ENCODE measurements at regions not wholly inside any gene's neighbourhood (a gene's known extent, or its start where the extent isn't known, plus 50 kb on each side); places are given as distances from the start of the nearest gene placed in this dataset.

DNA sequence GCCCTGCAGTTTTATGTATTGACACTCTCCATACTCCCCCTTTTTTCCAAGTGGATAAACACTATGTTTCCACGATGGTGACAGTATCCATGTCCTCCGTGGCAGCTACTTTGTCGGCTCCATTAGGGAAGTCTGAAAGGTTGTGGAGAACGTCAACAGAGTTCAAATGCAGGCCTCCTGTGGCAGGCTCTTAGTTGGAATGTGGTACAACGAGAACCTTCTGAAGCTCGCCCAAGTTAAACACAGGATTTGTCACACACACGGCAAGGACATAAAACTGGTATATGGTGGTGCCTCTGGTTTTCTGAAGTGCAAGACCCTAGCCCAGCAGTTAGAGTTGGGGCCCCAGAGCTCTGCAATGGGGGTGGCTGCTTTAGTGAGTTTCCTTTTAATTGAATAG, 187.0 kb upstream of the TAB2 start:
- TF ChIP-seq, protein P1, sequence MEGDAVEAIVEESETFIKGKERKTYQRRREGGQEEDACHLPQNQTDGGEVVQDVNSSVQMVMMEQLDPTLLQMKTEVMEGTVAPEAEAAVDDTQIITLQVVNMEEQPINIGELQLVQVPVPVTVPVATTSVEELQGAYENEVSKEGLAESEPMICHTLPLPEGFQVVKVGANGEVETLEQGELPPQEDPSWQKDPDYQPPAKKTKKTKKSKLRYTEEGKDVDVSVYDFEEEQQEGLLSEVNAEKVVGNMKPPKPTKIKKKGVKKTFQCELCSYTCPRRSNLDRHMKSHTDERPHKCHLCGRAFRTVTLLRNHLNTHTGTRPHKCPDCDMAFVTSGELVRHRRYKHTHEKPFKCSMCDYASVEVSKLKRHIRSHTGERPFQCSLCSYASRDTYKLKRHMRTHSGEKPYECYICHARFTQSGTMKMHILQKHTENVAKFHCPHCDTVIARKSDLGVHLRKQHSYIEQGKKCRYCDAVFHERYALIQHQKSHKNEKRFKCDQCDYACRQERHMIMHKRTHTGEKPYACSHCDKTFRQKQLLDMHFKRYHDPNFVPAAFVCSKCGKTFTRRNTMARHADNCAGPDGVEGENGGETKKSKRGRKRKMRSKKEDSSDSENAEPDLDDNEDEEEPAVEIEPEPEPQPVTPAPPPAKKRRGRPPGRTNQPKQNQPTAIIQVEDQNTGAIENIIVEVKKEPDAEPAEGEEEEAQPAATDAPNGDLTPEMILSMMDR (conservative IDR thresholded peaks at IDR 0.05; ENCODE audit: low read depth, low read length), result no peak
- no peak for TF ChIP-seq EZH2phosphoT487 (IDR thresholded peaks at IDR 0.05; ENCODE audit: borderline replicate concordance, low read length)
